ENCODE measurements at regions not wholly inside any gene's neighbourhood (a gene's known extent, or its start where the extent isn't known, plus 50 kb on each side); places are given as distances from the start of the nearest gene placed in this dataset.

DNA sequence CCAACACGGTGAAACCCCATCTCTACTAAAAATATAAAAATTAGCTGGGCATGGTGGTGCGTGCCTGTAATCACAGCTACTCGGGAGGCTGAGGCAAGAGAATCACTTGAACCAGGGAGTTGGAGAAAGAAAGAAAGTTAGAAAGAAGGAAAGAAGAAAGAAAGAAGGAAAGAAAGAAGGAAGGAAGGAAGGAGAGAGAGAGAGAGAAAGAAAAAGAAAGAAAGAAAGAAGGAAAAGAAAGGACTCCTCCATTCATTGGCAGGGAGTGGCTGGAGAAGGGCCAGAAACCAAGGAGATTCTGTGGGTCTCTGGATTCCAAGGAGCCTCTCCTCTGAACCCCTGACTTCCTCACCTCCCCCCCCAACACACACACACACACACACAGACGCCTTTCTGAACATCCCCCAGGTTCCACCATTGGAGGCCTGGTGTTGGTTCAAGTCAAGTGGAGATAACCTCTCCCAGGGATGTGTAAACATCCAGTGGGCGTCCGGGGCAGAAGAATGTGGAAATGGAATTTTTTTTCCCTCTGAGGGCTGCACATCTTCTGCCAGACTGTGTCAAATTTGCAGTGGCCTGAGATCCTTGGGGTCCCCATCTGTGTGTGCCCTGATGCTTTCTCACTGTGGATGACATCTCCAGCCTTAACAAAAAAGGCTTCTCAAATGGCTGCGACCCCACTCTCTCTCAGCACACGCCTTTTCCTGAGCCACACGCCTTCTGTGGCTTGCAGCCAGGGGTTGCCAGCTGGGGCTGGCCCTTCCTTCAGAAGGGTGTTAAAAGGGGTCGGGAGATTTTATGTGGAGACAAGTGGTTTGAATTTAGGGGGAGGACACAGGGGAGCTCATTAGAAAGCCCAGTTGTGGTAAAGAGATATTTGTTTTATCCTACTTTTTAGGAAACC, 109.3 kb upstream of the HAND1 start:
- no peak for DNase-seq

DNA sequence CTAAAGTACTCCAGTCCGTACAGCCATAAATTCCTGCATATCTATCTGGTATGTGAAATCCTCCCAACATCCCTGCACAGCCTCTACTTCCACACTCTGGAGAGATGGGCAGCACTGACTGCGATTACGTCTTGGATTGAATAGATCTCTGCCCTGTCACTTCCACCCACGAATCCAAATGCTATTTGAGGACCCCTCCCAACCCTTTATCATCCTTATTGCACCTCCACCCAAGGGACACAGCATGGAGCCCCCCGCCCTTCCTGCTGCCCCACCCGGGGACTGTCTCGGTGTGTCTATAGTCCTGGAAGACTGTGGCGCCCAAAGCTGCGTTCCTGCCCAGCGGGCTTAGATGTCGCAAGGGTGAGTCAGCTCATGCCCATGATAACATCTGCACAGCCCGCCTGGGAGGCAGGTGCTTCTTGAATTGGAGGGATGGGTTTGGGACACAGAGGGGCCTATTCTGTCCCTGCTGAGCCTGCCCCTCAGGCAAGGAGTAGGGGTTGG, 105.7 kb upstream of the HAND1 start:
- no peak for DNase-seq

DNA sequence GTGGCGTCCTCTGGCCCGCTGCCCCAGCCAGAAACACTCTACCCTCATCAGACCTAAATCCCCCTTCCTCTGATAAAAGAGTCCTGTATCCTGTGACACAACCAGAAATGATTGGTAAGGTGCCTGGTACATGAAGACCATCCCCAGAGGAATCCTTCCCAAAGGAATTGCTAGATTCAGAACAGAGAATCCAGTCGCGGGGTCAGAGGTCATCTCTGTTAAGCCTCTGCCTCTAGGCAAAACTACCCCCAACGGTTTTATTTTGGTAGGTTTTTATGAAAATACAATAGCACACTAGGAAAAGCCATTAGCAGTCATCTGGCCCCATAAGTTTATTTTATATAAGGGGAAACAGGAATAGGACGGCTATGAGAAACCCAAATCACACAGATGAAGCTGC, 102.4 kb upstream of the HAND1 start:
- no peak for DNase-seq

DNA sequence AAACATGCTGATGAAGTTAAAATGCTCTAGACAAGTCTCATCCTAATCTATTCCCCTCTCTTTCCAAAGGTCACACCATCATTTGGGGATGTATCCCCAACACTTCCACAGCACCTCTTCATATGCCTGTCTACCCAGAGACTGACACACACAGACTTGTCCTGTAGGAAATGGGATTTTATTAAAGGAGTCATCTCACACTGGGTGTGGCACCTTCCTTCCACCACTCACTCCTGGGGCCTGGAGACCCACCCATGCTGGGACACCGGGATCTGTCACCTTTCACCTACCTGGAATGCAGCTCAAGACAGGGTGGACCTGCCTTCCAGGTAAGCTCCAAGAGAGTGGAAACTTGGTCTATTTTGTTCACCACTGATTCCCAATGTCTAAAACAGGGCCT, 99.4 kb upstream of the HAND1 start:
- DNase-seq = no peak

DNA sequence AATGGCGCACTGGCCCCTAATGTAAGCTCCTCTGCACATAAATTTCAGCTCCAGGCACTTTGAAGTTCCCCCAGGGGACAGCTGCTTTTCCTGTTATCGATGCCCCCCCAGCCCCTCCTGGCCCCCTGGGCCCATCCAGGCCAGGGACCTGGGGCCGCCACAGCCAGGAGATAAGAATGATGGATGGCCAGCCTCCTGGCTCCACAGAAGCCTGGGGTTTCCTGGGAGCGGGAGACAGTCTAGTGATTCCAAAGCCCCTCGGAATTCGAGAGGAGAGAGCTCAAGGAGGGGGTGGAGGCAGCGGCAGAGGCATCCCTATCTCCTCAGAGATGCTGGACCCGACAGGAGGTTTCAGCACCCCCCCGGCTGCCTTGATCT, 98.4 kb upstream of the HAND1 start:
- no peak for DNase-seq

DNA sequence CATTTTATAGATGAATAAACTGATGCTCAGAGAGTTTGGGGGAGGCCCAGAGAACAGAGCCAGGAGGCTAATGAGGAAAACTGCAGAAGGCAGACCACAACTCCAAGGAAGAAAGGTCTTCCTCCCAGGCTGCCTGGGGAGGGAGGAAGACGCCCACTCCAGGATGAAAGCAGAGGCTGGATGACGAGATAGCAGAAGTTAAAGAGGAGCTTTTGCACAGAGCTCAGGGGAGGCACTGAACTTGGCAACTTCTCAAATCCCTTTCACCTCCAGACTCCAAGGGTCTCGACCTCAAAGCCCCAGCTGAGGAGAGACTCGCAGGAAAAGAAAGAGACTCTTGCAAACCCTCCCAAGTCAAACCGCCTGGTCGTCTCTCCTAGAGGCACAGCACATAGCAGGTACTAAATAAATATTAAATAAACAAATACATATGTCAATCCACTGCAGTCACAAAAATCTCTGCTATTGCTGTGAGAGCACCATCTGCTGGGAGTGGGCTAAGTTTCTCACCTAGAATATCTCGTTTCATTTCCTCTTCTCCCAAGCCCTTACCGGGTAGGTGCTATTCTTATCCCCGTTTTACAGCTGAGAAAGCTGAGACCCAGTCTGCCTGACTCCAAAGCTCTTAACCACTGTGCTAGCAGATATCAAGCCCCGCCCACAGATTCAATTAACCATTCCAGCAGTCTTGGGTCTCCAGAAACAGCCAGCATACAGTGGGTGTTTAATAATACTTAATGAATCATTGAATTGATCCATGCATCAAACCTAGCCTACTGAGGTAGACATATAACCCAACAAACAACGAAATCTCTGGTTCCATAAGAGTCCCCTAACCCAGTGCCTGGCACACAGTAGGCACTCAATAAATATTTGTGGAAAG, 97.8 kb upstream of the HAND1 start:
- DNase-seq = no peak

DNA sequence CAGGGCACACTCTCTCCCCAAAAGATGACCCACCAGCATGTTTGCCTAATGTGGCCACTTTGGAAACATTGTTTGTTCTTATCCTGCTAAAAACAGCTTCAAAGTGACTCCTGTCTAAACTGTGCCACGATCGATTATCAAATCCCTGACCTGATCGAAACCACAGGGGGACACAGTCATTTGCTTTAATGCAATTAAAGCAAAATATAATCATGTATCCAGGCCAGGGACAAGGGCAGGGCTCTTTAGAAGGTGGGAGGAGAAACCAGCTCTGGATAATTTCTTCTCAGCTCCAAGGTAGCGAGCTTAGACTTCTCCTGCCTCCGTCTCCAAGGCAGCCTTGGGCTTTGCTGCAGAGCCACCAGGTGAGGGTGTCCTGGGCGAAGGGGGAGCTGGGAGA, 95.0 kb upstream of the HAND1 start:
- DNase-seq = no peak

DNA sequence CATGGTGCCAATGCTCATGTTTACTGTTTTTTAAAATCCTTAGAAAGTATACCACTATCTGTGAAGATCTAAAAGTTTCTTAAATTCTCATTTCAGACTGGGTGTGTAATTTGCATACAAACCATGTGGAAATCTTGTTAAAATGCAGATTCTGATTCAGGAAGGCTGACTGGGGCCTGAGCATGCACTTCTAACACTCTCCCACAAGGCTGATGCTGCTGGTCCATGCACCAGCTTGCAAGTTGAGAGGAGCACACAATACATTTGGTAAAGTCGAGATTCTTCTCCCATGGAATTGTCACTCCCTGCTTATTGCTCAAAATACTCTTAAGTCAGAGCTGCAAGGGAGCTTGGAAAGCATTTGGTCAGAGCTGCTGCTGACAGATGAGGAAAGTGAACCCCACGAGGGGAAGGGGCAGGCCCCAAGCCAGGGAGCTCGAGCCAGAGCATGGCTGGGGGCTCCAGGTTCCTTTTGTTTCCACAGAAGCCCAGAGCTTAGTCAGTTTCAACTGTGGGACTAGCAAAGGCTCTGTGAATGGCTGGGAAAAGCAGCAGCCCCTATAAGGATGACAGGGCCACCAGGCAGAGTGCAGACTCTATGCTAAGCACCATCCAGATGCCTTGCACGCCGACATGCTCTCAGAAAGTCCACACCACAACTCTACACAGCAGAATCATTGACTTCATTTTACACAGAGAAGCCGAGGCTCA, 93.5 kb upstream of the HAND1 start:
- DNase-seq = no peak

DNA sequence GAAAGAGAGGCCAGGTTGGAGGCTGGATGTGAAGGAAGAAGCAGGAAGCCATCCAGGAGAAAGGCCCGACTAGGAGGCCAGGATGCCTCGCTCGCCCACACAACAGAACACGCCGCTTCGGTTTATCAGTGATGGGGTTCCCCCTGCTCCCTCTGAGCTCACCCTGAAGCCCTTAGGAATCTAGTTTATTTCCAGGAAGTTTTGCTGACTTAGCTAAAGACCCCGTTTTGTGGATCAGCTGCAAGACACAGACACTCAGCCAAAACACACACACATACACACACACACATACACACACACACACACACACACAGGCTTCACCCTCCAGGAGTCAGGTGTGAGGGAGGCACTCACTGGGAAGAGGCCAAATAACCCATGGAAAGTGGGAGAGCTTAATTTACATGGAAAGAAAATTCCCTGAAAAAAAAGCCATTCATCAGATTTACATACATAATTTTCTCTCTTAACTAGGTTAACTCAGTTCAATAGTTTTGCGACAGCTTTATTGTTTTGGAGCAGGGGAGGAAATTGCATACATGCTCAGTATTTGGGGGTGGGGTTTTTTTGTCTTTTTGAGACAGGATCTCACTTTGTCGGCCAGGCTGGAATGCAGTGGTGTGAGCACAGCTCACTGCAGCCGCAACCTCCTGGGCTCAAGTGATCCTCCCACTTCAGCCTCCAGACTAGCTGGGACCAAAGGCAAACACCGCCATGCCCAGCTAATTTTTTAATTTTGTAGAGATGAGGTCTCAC, 92.7 kb upstream of the HAND1 start:
- no peak for DNase-seq

DNA sequence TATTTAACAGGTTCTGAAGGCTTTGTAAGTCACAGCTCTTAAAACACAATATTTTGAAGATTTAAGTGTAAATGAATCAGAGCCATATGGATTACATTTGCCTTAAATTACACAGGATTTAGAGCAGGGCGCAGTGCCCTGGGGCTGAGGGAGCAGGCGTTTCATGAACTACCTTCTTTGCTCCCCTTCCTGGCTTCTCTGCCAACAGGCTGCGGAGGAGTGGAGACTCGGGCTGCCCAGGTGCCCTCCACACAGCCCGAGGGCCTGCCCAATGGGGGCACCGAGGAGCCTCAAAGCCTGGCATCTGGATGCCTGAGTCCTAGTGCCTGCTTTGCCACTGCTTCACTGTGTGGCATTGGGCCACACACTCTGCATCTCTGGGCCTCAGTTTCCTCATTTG, 90.6 kb upstream of the HAND1 start:
- DNase-seq = no peak

DNA sequence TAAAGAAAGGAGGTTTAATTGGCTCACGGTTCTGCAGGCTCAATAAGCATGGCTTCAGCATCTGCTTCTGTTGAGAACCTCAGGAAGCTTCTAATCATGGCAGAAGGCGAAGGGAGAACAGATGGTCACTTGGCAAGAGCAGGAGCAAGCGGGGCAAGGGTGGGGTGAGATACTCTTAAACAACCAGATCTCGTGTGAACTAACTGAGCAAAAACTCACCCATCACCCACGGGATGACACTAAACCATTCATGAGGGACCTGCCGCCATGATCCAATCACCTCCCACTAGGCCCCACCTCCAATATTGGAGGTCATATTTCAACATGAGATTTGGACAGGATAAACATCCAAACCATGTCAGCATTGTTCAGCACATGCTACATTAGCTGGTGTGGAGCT, 89.1 kb upstream of the HAND1 start:
- DNase-seq = no peak

DNA sequence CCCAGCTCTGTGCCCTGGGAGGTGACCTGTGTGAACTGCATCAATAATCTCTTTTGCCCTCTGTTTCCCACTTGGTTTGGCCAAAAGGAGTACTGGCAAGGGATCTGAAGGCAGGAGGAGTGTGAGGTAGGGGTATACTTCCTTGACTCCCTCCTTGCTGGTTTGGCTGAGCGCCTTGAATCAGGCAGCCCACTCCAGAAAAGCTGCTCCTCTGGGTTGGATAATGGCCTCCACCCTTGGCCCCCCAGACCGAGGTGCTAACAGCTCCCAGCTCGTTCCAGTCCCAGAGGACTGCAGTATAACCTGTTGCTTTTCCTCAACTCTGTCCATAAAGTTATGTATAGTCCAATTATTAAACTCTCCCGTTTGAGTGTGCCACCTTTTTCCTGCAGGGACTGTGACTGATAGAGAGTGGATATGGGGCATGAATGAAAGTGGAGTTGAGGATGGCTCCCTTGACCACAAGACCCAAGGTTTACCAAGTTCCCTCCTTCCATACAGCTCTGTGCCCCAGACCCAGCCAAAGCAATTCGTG, 88.2 kb upstream of the HAND1 start:
- no peak for DNase-seq

DNA sequence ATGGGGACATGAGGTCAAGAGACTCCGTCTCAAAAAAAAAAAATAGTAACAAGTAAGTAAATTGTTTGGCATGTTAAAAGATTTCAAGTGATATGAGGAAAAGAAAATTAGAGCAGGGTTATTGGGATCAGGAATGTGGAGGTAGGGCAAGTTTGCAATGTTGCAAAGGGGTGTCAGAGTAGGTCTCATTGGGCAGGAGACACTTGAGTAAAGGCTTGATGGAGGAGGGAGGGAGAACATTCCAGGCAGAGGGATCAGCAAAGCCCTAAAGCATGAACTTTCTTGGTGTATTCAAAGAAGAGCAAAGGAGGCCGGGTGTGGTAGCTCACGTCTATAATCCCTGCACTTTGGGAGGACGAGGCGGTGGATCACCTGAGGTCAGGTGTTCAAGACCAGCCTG, 87.1 kb upstream of the HAND1 start:
- no peak for DNase-seq

DNA sequence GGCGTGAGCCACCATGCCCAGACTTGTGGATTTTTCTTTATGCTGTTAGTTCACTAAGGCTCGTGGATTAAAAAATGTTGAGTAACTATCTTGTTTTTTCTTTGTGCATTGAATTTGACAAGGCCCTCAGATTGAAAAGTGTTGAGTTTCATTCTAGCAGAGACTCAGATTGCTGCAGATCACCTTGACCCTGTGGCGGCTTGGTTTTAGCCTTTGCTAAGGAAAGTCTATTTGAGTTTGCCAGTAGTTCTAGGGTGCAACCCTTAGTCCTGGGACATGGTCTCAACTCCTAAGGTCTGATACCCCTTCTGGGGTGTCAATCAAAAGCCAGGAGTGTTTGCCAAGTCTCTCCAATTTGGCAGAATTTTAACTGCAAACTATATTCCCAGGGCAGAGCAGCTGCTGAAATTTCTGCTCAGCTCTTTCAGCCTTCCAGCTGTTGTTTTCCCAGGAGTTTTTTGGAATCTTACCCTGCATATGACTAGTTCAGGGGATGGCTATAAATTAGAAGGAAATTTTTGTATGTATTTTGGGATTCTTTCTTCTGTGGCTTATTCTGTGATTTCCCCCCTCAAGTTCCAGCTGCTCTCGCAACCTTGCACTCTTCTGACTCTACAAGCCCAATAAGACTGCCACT, 84.3 kb upstream of the HAND1 start:
- DNase-seq = no peak

DNA sequence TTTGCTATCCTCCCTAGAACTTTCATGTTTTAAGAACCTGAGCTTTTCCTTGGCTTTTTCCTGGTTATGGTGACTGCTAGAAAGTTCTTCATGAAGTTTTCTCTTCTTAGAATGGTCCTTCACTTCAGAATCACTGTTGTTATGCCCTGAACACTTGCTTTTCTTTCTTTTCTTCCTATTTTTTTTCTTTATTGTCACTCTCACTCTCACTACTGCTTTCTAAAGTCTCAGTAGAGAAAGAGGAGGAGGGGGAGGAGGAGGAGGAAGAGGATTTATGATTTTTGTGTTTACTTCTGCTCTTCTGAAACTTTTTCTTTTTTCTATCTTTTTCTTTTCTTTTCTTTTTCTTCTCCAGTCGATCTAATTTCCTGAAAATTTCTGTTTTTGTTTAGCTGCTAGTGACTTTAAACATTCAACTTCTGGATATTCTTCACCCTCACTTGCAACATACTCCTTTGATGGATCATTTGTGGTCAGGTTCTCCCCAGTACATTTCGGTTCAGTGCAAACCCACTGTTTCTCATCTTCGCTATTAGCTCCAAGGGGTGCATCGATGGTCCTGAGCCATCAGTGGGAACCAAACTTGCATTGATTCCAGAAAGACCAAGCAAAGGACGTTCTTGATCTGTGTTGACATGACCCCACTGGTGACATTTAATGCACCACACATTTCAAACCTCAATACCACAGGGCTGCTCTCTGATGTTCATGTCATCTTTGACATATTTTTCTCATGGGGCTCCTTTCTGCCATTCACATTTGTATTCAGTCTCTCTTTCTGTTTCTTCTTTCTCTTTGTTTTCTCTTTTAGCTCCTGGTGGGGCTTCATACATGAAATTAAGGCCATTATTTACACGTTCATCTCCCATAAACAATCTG, 81.6 kb upstream of the HAND1 start:
- no peak for DNase-seq

DNA sequence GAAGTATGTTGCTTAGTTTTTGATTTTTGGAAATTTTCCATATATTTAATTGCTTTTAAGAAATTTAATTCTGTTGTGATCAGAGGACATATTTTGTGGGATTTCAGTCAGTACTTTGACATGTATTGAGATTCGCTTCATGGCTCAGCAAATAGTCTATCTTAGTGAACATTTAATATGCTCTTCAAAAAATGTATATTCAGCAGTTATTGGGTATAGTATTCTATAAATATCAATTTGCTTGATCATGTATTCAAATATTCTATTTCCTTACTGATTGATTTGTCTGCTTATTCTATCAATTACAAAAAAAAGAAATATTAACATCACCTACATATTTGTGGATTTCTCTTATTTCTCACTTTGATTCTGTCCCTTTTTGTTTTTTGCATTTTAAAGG, 79.5 kb upstream of the HAND1 start:
- DNase-seq = no peak

DNA sequence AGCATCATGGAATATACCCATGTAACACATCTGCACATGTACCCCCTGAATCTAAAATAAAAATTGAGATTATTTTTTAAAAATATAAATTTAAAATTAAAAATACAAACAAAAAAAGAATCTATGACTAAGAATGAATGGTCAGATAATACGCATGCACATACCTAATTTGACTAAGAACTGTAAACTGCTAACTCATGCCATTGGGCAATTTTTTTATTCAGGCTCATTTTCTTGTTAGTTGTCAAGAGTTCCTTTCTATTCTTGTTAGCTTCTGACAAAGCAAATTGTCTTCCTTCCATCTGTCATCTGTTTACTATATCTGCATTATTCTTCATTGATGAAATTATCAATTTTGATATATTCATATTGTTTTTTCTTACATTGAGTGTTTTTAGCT, 69.5 kb upstream of the HAND1 start:
- no peak for DNase-seq

DNA sequence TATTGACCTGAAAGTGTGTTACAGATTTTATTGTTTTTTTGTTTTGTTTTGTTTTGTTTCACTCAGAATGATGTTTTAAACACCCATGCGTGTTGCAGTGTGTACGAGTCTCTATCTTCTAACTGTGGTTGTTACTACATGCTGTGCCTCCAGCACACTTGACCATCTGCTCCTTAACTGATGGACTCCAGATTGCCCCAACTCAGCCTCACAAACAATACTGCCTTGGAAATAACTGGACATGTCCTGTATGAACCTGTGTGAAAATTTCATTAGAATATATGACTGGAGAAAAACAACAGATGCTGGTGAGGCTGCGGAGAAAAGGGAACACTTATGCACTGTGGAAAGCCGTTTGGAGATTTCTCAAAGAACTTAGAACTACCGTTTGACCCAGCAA, 68.7 kb upstream of the HAND1 start:
- DNase-seq = no peak

DNA sequence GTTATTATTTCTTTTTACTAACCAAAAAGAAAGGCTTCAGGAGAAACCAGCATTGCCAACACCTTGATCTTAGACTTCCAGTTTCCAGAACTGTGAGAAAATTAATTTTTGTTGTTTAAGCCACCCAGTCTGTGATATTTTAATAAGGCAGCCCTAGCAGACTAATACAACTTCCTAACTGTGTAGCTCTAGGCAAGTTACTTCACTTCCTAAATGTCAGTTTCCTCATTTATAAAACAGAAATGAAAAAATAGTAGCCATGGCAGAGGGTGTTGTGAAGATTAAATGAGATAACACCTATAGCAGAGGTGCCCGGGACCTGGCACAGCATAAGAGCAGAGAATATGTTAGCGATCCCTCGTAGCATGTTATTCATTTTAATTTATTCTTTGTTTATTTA, 66.6 kb upstream of the HAND1 start:
- DNase-seq = no peak

DNA sequence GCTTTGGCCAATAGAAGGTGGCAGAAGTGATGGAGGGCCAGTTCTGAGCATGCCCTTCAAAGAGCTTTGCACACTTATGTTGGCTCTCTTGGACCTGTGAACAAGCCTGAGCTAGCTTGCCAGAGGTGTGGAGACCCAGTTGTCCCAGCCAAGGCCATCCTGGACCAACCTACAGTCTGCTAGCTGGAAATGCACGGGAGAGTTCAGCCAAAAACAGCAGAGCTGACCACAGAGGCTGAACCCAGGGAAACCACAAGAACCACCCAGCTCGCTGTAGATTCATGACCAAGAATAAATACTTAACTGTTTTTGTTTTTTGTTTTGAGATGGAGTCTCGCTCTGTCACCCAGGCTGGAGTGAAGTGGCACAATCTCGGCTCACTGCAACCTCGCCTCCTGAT, 65.4 kb upstream of the HAND1 start:
- no peak for DNase-seq

DNA sequence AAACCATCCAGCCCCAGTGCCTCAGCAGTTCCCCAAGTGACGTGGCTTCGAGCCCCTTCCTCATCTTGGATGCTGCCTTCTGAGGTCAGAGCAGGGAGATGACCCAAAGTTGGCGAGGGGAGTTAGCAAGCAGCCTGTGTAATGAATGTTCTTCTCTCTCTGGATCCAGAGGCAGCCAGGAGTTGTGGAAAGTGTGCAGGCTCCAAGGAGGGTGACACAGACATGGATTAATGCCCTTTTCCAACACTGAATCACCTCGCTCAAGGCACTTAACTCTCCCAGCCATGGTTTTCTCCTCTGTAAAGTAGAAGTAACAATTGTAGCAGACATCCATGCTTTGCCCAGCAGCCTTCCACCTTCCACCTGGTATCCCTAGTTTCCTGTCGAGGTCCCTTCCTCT, 64.6 kb upstream of the HAND1 start:
- no peak for DNase-seq

Measured in NCI-H526 treated with DMSO at 0.1 percent for 48 hours (cell line).